ENCODE measurements at regions not wholly inside any gene's neighbourhood (a gene's known extent, or its start where the extent isn't known, plus 50 kb on each side); places are given as distances from the start of the nearest gene placed in this dataset.
"Not testable (repeated sequence)": the region's sequence is repeated elsewhere in the genome, so short reads cannot be mapped to it uniquely, and the experiment has no call there.

DNA sequence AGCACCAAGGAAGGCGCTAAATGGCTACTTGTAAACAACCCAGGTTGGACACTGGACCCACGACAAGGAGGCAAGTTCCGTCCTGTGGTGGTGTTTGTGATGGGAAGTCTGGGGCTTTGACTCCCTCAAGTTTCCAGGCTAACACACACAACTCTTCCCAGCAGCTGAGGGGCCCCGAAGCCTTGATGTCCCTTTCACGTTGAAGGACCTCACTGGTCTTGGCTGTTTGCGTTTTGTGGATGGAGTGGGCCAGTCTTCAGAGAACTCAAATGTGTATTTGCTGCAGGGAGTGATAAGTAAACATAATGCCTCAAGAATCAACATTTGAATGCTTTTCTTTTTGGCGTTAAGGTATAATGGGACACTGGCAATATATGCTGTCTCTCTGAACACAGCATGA lies 199.2 kb downstream of the TM9SF2 start:
- DNase-seq (ENCODE audit: low read depth) = no peak

DNA sequence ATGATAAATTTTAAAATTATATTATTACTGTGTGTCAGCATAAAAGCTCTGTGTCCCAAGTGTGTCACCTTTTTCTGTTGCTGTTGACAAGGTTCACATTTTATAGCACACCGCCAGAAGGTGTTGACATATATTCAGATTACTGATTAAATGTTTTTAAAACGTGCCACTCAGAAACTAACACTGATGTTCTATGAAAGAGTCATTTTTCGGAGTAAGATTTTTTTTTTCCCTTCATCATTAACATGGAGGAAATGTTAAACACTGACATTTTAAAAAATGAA lies 197.5 kb downstream of the TM9SF2 start:
- no peak for DNase-seq (ENCODE audit: low read depth)

DNA sequence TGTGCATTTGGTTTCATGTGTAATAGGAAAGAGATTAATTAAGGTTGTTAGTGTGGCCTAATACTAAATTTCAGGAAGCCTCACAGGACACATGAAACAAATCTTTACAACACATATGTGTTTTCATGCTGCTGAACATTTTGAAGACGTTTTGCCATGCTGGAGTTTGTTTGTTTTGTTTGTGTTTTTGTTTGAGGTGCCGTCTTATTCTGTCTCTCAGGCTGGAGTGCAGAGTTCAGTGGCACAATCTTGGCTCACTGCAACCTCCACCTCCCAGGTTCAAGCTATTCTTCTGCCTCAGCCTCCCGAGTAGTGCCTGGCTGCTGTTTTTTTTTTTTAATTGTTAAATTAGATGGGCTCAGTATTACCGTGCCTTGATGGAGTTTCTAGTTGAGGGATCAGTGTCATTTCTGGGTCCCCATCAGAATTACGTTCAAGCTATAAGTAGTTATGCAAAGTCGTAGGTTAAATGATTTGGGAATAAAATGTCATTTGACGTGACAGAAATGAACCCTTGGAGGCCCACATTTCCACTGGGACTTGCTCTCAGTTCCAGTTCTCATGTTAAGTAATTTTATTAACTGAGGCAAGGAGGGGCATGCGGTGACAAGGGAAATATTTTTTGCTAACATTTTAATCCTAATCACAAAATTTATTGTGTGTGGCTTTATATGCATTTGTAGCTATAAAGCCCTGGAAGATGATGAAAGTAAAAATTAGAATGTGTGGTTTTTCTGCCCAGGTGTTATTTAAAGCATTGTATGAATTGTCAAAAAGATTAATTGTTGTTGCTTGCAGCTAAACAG lies 196.9 kb downstream of the TM9SF2 start:
- no peak for DNase-seq (ENCODE audit: low read depth)

DNA sequence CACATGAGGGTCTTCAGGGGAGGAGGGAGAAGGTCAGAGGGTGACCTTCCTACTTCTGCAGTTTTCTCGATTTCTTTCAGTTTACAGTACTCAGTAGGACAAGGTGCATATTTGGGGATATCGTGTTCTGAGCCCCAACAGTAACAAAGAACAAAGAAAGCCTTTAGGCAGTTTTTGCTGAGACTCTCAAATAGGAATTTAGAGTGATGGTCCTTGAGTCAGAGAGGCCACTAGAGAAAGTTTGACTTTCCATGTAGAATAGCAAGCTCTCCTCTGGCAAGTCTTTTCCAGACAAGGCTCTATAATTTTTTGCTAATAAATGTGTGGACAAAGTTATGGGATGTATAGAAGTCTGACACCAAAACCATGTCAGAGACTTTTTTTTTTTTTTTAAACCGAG lies 194.6 kb downstream of the TM9SF2 start:
- no peak for DNase-seq (ENCODE audit: low read depth)

DNA sequence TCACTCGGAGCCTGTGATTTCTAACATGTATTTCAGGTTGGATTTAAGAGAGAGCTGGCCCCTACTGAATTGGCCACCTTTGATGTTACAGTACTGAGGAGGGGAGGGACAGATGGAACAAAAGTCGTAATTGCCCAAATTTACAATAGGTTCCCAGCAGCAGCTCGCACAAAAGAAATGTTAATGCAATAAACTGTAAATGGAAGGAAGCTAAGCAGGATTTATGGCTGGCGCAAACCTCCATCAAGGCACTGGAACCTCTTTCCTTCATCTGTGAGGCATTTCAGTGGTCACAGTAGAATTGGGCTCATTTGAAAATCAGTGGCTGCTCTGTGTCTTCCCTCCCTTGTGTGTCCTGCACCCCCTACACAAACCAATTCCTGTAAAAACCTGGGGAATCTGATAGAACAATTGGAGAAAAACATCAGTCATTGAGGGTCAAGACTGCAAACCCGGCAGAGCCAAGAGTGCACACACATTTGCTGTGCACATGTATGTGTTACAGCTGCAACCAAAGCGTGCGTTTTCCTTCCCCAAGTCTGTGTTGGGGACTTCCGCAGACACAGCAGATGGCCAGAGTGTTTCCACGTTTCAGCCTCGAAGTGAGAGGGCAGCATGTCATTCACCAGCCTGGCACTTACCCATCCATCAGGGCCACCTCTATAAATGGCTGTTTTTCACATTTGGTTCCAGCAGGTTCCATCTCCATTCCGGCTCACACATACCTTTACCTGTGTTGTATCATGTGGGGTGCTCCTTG lies 192.8 kb downstream of the TM9SF2 start:
- DNase-seq (ENCODE audit: low read depth) = no peak

DNA sequence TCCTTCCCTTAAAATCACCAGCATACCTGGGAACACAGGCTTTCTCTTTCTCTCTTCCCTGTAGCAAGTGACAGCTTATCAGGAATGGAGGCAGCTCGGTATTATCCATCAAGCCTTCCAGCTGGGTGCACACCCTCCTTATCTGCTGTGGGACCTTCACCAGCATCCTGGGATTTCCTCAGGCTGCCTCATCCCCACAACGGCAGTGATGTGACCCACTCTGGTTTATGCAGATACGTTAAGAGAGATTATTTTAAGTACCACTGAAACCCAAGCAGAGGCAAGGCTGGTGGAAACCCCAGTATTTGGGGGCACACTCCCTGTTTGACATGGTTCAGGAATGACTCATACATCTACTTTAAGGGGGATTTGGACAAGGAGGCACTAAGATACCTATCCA lies 192.1 kb downstream of the TM9SF2 start:
- DNase-seq (ENCODE audit: low read depth) = no peak

DNA sequence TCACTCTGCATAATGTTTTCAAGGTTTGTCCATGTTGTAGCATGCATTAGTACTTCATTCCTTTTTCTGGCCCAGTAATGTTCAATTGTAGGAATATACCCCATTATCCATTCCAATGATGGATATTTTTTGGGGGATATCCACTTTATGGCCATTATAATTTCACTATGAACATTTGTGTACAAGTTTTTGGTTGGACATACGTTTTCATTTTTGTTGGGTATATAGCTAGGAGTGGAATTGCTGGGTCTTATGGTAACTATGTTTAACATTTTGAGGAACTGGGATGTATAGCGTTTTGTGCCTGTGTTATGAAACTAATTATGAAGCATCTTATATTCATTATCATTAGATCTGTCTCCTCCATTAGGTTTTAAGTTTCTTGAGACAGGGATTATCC lies 191.6 kb downstream of the TM9SF2 start:
- no peak for DNase-seq (ENCODE audit: low read depth)

DNA sequence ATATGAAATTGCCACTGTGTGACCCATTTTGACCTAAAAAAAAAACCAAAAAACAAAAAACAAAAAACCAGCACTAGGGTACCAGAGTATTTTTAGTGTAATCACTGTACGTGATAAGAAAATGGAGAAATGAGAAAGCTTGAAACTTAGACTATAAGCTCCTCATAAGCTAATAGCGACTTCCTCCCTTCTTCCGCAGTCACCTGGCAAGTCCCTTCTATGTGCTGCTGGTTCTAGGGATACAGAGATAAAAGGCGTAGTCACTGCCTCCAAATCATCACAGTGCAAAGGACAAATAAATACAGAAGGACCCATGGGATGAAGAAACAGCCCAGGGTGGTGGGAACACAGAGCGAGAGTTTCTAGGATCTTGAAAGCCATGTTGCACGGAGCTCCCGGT lies 190.3 kb downstream of the TM9SF2 start:
- no peak for DNase-seq (ENCODE audit: low read depth)

DNA sequence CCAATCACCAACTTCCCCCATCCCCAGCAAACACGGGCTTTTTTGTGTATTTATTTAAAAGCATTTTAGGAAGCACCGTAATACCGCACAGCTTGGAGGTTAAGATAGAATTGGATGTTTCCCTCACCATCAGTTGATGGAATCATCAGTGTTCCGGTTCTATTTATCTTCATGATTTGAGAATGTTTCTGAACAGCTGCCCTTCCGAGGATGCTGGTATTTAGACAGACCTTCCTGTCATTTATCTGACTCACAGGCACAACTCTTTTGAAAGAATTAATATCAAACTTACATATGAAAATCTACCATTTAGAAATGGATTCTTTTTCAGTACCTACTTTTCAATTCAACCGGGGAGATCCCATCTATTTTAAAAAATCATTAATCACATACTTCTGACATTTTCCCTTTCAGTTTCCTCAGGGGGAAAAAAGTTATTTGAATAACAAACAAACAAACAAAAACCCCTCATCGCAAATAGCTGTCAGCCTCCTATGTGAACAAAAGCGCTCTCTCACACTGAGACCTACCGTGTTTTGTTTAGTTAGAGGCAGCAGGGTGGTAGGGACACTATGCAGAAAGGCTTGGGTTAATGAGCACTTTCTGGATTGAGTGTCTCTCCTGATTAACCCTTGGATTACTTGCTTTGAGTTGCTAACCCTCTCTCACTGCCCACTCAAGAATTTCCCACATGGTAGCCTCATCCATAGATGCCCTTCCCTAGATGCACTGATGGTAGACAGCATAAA lies 189.3 kb downstream of the TM9SF2 start:
- no peak for DNase-seq (ENCODE audit: low read depth)

DNA sequence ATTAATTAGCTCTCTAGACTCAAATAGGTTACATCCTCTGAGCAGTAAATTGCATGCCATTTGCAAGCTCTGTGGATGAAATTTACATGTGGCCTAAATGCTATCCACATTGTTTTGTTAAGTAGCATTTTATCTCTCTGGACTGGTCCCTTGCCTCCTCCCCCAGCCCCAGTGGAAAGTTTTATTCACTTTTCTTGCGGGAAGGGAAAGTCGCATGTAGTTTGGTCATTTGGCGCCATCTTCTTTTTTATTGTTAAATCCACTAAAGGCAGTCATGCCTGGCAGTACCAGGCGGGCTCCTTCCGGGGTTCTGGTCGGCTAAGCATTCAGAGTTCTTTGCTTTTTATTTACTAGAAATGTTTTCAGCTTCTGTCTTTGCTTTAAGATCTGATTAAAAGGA lies 188.7 kb downstream of the TM9SF2 start:
- DNase-seq (ENCODE audit: low read depth) = no peak

DNA sequence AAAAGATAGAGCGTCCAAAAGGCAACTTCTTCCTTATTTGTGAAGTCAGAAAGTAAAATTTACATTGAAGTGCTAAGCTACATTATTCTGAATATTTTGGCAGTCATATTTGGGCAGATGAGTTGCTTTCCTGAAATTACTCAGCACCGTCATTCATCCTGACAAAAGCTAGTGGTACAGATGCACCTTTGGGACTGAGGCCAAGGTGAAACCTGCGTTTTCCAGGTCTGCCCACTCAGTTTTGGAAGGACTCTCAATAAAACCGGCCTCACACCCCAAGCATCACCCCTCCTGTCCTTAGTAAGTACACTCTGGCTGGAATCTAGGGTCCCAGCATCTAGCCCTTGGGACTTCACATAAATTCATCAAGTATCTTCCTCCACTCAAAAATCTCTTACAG lies 187.5 kb downstream of the TM9SF2 start:
- no peak for DNase-seq (ENCODE audit: low read depth)

DNA sequence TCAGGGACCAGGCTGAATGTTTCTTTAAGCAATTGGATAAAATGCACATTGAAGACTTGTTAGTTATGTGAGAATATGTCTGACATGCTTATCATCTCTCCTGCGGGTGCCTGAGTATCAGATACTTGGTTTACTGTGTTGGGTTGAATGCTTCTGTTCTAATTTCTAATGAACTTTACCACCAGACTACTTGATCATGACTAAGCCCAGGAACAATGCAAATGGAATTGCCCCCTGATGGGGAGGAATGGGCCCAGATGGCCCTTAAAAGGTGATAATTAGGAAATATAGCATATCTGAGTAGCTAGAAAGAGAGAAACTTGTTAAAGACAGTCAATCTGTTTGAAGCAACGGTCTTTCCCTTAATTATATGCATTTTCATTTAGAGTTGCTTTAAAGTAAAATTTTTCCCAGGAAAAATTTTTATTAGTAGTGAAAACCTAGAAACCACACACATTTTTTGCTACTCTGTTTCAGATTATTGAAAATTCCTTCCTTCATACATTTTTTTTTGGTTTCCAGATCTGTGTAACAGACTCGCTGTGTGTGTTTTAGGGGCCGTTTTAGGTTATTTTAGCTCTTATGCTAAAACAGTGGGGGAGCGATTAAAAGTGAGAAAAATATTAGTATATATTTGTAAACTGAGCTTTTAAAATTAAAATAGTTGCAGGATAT lies 186.6 kb downstream of the TM9SF2 start:
- DNase-seq (ENCODE audit: low read depth) = peak; percentile 53

DNA sequence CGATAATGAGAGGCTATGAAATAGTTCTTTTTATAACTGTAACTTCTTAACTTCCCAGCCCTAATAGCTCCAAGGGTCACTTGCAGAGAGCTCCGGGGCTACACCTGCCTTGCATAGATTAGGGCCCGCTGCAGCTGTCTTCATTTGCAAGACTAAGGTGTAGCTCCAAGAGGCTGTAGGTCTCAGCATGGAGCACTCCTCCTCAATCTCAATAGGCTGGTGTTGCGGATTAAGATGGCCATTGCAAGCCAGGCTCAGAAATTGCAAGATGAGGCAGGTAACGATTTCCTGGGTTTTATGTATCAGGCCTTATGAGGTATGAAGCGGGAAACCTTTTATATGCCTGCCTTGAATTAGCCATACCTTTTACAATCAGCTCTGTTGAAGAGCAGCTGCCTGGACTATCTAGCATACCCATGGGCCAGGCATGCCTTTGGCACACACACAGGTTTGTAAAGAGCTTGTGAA lies 185.7 kb downstream of the TM9SF2 start:
- DNase-seq (ENCODE audit: low read depth) = no peak

DNA sequence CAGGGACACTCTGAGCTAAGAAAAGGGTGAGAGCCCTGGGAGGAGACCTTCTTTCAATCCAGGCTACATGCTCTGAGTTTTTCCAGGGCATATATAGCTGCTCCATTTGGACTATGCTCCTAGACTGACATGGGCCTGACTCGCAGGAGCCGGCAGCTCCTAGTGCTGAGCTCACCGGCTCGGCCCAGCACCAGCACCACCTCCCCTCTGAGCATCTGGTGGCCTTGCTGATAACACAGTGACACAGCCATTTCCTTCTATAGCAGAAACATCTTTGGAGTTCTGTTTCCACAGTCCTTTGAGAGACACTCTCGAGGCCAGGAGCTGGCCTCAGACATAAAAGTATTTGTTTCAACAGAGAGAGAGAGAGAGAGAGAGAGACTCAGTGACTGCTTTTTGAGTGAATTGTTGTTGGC lies 184.9 kb downstream of the TM9SF2 start:
- peak; percentile 43 for DNase-seq (ENCODE audit: low read depth)

DNA sequence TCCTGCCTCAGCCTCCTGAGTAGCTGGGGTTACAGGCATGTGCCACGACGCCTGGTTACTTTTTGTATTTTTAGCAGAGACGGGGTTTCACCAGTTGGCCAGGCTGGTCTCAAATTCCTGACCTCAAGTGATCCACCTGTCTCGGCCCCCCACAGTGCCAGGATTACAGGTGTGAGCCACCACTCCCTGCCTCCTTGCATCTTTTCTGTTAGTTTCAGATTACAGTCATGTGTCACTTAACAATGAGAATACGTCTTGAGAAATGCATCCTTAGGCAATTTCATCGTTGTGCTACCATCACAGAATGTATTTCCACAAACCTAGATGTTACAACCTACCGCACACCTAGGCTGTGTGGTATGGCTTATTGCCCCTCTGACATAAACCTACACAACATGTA lies 180.4 kb downstream of the TM9SF2 start:
- DNase-seq (ENCODE audit: low read depth) = no peak

DNA sequence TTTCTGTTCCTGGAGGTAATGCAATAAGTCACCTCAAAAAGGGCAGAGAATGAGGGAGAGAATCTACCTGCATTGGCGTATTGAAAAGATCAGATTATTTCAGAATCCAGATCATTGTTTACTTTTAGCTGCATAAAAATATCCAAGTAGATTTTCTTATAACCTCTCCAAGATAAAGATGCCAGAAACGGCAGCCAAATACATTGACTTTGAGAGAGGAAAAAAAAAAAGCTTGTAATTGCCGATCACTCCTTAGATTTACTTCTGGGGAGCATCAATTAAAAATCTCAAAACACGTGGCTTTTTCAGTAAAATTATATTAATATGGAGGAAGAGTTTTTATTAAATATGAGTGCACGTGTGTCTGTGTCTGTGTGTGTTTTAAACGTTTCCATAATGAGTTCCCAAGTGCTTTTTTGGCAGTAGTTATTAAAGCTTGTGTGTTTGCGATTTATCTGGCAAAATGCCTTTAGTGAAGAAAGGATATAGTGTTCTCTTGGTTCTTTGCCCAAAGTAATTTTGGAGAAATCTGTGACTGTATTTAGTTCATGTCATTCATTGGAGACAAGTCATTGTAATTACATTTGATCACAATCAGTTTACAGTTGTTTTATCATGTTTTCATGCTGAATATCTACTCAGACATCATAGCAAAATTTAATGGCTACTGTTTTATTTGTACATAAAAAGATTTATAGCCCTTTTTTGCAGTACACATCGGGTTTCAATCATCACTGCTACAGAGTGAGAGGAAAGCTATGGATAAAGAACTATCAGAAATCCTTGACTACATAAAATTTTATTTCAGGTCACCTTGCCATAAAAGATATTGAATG lies 176.1 kb downstream of the TM9SF2 start:
- DNase-seq (ENCODE audit: low read depth) = peak; percentile 6

DNA sequence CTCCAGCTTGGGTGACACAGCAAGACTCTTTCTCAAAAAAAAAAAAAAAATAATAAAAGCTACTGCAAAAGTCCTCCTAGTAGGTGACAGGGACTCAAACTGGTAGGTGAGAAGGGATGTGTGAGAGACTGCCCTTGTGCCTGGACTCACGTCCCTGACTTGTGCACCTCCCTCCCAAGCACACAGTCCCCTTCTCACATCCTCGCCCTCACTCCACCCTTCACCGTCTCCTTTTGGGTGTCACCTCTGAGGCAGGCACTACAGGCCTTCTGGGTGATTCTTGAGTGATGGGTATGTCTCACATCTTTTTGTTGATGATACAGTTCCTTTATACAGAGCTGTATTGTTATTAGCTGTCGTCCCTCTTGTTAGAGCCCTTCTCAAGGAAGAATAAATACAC lies 170.5 kb downstream of the TM9SF2 start:
- DNase-seq (ENCODE audit: low read depth) = no peak

DNA sequence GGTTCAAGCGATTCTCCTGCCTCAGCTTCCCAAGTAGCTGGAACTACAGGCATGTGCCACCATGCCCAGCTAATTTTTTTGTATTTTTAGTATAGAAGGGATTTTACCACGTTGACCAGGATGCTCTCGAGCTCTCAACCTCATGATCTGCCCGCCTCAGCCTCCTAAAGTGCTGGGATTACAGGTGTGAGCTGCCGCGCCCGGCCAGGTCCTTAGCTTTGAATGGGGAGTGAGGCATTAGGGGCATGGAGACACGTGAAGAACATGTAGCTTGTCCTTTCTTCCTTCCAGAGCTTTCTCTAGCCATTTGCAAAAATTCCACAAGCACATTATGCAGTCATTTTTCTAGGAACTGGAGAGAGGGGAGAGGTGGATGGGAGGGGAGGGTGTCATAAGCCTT lies 167.8 kb downstream of the TM9SF2 start:
- not testable (repeated sequence) for DNase-seq (ENCODE audit: low read depth)

DNA sequence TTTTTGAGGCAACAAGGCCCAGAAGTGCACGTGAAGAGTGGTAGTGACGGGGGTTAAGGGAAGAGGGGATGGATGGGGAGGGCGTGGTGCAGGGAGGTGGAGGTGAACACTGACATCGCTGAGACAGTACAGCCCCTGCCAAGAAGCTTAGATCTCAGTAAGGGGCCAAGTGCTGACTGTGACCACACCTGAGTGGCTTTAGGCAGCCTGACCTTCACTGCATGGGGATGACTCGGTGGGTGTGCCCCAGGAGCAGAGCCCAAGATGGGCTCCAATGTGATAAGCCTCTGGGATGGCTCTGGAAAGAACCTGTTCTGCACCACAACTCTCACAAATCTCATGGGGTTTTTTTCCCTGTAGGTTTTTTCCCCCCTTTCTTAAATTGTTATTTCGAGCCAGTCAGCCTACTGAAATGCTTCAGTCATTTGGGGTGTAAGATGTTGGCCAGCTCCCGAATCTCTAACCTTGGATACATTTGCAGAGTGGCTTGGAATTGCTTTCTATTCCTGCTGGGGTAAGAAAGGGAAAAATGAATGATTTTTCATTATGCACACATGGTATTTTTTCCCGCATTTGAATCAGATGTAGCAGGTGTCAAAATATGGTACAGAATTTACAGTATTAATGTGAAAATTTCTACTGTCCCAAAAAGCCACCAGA lies 165.0 kb downstream of the TM9SF2 start:
- DNase-seq (ENCODE audit: low read depth) = no peak

DNA sequence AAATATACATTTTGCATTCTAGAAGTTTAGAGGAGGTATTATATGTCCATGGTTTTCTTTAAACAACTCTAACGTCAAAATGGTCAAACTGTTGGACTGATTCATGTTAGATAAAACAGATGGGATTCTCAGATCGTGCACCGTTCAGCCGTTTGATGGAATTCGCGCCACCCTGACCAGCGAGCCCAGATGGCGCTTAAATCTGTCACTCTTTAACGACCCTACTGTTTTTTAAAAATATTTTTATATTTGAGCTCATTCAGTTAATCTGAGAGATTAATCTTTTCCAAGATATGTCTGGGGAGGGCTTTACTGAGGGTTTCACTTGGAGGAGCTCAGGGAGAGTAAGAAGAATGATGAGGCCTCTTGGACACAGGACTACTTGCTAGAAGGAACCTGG lies 164.4 kb downstream of the TM9SF2 start:
- no peak for DNase-seq (ENCODE audit: low read depth)

DNA sequence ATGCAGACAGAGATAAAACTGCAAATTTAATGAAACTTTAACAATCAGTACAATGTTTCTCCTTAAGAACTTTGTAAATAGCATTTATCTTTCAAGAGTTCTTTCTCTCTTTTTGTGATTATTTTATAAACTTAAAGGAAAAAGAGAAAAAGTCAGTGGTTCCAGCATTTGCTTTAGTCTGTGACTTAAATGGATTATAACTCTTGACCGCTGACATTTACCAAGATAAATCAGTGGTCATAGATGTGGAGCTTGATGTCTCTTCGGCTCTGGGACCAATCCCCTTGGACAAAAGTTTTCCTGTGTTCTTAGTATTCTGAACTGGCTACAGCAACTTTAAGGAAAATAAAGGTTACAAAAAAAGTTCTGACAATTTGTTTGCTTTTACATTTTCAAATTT lies 162.6 kb downstream of the TM9SF2 start:
- DNase-seq (ENCODE audit: low read depth) = no peak
